ENCODE measurements at regions not wholly inside any gene's neighbourhood (a gene's known extent, or its start where the extent isn't known, plus 50 kb on each side); places are given as distances from the start of the nearest gene placed in this dataset.

- Mint-ChIP-seq H3K4me1 (no peaks in the 10 kb centered on the region), H3K36me3 (ENCODE audit: low read depth) (peaks cover 10% of the 10 kb centered on the region), H3K4me3 (no peak overlapping the region), H3K9me3 (peaks cover 7% of the 10 kb centered on the region; the same call in 2 of the 3 replicates), H3K27ac (no peak overlapping the region), H3K27me3 (ENCODE audit: insufficient read depth, low read depth, poor library complexity) (peaks cover 2% of the 10 kb centered on the region)
- H3K4me3 ChIP-seq, result no peak overlapping the region
- no peaks in the 10 kb centered on the region for H3K9me2 ChIP-seq (ENCODE audit: insufficient read depth)
- no peaks in the 10 kb centered on the region for H3K79me2 ChIP-seq (replicated peaks; ENCODE audit: insufficient read depth)
- no peaks in the 10 kb centered on the region for H4K20me1 ChIP-seq (replicated peaks; ENCODE audit: insufficient read depth)
- no peak for DNase-seq (ENCODE audit: low spot score)
- no peaks in the 10 kb centered on the region for H3K4me1 ChIP-seq (ENCODE audit: insufficient read depth)
- no peaks in the 10 kb centered on the region for H3K27me3 ChIP-seq (ENCODE audit: insufficient read depth)
- H3K27ac ChIP-seq (ENCODE audit: low read depth), result no peak overlapping the region
- no peak for ATAC-seq
- no peak overlapping the region for H2AFZ ChIP-seq
- H3F3A ChIP-seq (replicated peaks; ENCODE audit: low read depth), result no peaks in the 10 kb centered on the region
- TF ChIP-seq POLR2AphosphoS5 (IDR thresholded peaks at IDR 0.05; ENCODE audit: low read depth), result no peak
- TF ChIP-seq JUNB (IDR thresholded peaks at IDR 0.05; ENCODE audit: unreplicated experiment), result no peak
- TF ChIP-seq REST (IDR thresholded peaks at IDR 0.05; ENCODE audit: unreplicated experiment), result no peak
- TF ChIP-seq ETS1 (IDR thresholded peaks at IDR 0.05), result no peak
- TF ChIP-seq, protein P1, sequence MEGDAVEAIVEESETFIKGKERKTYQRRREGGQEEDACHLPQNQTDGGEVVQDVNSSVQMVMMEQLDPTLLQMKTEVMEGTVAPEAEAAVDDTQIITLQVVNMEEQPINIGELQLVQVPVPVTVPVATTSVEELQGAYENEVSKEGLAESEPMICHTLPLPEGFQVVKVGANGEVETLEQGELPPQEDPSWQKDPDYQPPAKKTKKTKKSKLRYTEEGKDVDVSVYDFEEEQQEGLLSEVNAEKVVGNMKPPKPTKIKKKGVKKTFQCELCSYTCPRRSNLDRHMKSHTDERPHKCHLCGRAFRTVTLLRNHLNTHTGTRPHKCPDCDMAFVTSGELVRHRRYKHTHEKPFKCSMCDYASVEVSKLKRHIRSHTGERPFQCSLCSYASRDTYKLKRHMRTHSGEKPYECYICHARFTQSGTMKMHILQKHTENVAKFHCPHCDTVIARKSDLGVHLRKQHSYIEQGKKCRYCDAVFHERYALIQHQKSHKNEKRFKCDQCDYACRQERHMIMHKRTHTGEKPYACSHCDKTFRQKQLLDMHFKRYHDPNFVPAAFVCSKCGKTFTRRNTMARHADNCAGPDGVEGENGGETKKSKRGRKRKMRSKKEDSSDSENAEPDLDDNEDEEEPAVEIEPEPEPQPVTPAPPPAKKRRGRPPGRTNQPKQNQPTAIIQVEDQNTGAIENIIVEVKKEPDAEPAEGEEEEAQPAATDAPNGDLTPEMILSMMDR (conservative IDR thresholded peaks at IDR 0.05; ENCODE audit: low read depth in 2 of 2), result no peak
- no peak for TF ChIP-seq EZH2 (IDR thresholded peaks at IDR 0.05; ENCODE audit: low read depth, unreplicated experiment)
- no peak for TF ChIP-seq NANOG (IDR thresholded peaks at IDR 0.05; ENCODE audit: borderline replicate concordance)
- TF ChIP-seq CREB1 (CRISPR knock-in tag; IDR thresholded peaks at IDR 0.05; ENCODE audit: low read depth), result no peak
- TF ChIP-seq STAT1 (IDR thresholded peaks at IDR 0.05; ENCODE audit: unreplicated experiment), result no peak
- TF ChIP-seq ZNF114 (CRISPR knock-in tag; IDR thresholded peaks at IDR 0.05), result no peak
- TF ChIP-seq EZH2phosphoT487 (IDR thresholded peaks at IDR 0.05; ENCODE audit: unreplicated experiment), result no peak
- no peak for TF ChIP-seq ZNF462 (CRISPR knock-in tag; IDR thresholded peaks at IDR 0.05)
- no peak for TF ChIP-seq ZNF331 (CRISPR knock-in tag; IDR thresholded peaks at IDR 0.05; ENCODE audit: low read depth)
- no peak overlapping the region for H3K4me2 ChIP-seq
- no peaks in the 10 kb centered on the region; the same call in 1 of the 2 replicates for H3K36me3 ChIP-seq (ENCODE audit: insufficient read depth)
Measured at GRCh38 chr5:116795189-116795588, 220.6 kb upstream of the SEMA6A start.

All from GM23338 (cell line).